ENCODE measurements at regions not wholly inside any gene's neighbourhood (a gene's known extent, or its start where the extent isn't known, plus 50 kb on each side); places are given as distances from the start of the nearest gene placed in this dataset.
A peak's percentile ranks its signal among the peaks of the same experiment; 100 is the strongest.

DNA sequence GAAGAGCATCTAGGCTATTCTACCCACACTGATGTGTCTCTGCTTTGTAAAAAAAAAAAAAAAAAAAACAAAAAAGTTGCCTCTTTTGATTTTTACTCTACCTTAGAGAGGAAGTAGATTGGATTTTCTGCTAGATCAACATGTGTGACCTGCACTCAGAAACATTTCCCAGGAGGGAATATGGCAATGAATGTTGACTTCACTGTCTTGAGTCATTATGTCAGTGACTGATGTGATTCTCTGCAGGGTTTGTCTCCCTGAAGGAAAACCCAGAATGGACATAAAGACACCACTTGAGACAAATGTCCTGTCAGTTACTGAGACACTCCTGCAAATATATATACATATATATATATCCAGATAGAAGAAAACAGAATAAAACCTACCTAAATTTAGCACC, 370.3 kb downstream of the BMPER start:
- no peak for DNase-seq (ENCODE audit: low read depth)

DNA sequence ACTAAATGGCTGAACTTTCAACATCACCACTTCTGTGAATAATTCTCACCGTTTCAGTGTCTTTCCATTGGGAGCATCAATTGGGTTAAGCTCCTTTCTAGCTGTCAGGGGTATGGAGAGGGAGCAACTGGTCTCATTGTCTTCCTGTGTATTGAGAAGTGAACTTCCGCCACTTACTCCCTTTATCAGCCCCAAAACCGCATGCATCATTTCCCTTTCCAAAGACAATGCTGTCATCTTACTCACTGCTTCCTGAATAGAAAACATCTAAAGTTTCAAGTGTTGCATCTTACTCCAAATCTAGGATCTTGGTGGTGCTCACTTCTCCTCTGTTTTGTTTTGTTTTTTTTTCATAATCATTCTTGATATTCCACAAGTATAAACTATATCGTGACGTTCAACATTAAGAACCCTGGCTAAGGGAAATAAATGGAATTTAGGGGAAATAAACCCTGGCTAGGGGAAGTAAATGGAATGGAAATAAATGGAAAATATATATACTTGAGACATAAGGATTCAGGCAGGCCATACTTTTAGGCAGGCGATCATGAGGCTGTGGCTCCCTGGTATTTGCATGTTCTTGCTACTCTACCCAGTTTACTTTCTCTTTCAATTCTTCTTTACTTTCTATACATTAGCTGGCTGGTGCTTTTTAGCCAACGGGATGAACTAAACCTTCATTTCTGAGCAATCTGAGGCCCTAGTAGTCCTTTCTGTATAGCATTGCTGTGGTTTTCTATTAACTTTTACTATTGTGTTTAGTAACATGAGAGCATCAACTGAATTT, 371.9 kb downstream of the BMPER start:
- DNase-seq (ENCODE audit: low read depth) = no peak

DNA sequence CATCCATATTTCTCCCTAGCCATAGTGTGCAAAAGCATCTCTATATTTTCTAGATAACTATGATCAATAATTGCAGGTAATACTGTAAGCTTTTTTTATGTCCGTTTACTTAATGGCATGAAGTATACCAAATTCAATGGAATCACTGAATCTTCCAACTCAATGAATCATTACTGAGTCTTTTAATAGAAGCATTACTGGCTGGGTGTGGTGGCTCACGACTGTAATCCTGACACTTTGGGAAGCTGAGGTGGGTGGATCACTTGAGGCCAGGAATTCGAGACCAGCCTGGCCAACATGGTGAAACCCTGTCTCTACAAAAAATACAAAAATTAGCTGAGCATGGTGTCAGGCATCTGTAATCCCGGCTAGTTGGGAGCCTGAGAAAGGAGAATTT, 372.5 kb downstream of the BMPER start:
- no peak for DNase-seq (ENCODE audit: low read depth)

DNA sequence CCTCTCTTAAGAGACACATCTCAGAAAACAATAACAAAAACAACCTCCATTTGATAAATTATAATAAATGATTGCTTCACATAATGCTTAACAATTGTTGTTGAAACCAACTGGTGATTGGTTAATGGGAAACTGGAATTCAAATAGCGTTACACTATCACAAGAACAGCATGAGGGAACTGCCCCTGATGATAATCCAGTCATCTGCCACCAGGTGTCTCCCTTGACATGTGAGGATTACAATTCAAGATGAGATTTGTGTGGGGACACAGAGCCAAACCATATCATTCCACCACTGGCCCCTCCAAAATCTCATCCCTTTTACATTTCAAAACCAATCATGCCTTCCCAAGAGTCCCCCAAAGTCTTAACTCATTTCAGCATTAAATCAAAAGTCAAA, 375.9 kb downstream of the BMPER start:
- no peak for DNase-seq (ENCODE audit: low read depth)

DNA sequence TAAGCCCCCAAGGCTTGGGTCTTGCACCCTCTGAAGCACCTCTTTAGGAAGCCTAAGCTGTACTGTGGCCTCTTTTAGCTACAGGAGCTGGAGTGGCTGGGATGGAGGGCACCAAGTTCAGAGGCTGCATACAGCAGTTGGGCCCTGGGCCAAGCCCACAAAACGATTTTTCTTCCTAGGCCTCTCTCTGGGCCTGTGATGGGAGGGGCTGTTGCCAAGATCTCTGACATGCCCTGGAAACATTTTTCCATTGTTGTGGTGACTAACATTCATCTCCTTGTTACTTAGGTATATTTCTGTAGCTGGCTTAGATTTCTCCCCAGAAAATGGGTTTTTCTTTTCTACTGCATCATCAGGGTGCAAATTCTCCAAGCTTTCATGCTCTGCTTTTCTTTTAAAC, 375.7 kb upstream of the NPSR1 start:
- no peak for DNase-seq (ENCODE audit: low read depth)

DNA sequence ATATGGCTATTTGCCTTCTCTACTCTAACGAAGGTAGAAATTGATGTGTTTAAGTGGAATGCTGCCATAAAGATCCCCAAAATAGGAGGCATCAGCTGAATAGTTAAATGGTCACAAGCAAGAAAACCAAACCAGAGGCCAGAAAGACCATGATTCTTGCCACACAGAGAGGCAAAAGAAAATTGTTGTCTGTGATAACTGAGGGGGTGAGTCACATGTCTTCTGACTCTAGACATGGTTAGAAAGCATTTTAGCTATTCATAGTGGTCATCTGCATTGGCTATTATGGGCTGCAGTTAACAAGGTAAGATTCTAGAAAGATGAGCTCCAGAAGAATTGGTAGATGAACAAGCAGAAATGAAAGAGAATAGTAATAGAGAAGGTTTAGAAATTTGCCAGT, 361.4 kb upstream of the NPSR1 start:
- DNase-seq (ENCODE audit: low read depth) = no peak

DNA sequence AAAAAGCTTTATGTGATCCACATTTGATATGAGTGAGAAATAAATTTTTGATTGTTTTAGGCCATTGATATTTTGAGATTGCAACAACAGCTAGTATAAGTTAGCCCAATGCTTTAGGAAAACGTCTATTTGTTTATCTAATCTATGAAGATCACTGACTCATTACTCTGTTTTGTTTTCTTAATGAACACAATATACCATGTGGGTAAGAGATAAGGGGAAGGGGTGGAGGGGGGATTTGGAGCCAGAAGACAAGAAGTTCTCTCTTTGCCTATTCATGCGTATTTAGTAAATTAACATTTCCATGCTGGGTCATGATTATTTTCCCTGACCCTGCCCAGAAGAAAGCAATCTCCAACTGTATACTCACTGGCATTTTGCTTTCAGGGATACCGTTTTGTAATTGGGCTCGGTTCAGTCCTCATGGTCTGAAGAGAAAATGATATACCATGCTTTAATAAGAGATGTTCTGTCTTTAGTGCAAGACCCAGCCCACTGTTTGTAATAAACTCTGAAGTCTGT, 359.5 kb upstream of the NPSR1 start:
- DNase-seq (ENCODE audit: low read depth) = no peak

DNA sequence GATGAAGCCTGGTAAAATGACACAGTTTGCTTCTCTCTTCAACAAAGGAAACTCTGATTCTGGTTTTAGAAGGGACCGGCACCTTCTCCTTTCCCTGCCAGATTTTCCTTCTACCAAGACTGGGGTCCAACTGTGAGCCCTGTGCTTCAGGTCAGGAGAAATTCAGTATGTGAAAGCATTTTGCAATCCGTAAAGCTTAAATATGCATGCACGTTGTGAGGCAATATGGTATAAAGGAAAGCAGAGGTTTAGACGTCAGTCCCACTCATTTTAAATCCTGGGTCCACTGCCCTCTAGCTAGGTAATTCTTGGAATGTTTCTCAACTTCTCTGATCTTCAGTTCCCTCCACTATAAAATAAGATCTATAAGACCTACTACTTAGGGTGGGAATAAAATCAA, 359.0 kb upstream of the NPSR1 start:
- no peak for DNase-seq (ENCODE audit: low read depth)

DNA sequence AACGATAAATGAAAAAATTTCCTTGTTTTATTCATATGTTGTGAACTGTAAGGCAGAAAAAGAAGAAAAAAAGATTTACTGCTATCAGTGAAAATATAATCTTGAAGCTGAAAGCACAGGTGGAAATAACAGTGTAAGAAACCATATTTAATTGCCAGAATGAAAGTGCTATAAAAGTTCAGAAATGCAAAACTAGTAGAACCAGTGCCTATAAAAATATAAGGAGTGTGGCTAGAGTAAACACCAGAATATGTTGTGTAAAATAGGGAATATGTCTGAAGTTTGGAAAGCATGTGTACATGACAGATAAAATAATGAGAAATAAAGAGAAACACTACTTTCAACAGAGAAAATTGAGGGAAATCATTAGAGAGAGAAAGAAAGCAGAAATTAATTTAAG, 350.5 kb upstream of the NPSR1 start:
- DNase-seq (ENCODE audit: low read depth) = no peak

DNA sequence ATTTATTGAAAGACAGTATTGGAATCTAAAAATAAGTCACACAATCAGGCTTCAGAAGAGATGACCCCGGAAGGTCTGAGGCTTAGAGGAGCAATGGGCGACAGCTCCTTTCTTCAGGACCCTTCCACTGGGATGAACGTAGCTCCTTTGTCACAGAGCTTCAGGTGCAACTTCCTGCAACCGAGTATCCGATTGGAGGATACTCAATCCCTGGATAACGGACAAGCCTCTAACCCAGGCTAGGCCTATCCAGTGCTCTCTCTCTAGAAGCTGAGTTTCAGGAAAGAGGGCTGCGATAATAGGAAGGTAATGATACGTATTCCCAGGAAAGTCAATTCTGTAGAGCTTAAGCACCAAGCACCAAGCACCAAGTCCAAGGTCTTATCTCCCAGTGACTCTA, 349.4 kb upstream of the NPSR1 start:
- no peak for DNase-seq (ENCODE audit: low read depth)

DNA sequence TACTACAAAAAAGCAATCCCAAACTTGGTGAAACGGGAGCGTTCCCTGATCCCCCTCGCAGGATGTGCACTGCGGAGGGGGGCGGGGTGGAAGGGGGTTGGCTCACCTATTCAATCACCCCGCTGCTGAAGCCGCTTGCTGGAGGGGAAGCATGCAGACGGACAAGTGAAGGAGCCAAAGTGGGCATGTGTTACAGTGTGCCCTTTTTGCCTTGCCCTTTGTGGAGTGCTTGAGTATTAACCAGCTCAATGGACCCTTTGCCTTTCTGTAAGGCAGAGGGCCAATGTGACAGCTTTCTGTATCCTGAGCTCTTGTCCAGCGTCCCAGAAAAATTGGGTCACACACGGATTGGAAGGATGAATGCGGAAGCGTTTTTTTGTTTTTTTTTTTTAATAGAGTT, 348.9 kb upstream of the NPSR1 start:
- no peak for DNase-seq (ENCODE audit: low read depth)

DNA sequence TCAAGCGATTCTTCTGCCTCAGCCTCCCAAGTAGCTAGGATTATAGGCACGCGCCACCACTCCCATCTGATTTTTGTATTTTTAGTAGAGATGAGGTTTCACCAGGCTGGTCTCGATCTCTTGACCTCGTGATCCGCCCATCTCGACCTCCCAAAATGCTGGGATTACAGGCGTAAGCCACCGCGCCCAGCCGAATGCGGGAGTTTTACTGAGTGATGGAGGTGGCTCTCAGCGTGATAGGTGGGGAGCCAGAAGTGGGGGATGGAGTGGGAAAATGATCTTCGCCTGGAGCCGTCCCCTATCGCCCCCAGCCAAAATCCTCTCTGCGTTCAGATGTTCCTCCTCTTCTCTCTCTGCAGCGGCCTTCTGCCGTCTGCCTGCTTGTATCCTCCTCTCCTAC, 348.4 kb upstream of the NPSR1 start:
- no peak for DNase-seq (ENCODE audit: low read depth)

DNA sequence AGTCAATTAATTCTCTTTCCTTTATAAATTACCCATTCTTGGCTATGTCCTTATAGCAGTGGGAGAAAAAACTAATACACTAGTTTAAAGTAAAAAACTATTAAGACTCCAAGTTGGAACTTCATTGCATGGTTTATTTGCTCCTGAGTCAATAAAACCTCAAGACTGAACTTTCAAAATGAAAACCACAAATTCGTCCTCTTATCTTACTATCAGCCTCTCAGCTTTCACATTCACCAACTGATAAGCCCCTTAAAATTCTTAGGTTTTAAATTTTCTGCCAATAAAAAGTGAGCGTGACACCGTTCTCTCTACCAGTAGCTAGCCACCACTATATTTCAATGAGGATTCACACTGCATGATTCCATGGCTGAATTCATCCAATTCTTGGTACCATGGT, 346.4 kb upstream of the NPSR1 start:
- no peak for DNase-seq (ENCODE audit: low read depth)

DNA sequence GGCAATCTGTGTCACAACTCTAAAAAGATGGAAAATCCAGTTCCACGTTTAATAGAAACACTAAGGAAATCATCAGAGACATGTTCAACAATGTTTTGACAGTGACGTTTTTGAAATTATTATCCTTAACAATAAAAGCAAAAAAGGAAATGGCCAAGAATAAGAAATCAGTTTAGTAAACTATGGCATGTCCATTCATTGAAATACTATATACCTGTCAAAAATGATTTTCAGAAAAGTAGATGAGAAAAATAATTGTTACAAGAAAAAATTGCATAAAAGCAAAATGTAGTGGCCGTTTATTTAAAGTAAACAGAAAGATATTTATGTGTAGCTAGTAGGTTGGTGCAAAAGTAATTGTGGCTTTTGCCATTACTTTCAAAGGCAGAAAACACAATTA, 345.4 kb upstream of the NPSR1 start:
- no peak for DNase-seq (ENCODE audit: low read depth)

DNA sequence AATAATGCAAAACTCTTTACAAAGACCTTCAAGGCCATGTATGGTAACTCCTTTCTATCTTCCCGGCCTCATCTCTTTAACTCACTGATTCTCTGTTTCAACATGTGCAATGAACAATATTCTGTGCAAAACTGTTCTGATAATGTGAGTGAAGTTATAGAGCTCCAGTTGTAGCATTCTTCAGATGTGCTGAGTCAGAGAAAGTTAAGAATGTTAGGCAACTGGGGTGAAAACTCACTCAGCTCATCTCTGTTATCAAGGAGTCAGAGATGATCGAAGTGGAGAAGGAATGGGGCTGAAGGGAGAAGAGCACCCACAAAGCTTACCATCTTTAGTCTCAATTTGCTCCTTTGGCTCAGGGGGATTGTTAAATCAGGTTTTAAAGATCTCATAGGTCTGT, 344.7 kb upstream of the NPSR1 start:
- DNase-seq (ENCODE audit: low read depth) = no peak

DNA sequence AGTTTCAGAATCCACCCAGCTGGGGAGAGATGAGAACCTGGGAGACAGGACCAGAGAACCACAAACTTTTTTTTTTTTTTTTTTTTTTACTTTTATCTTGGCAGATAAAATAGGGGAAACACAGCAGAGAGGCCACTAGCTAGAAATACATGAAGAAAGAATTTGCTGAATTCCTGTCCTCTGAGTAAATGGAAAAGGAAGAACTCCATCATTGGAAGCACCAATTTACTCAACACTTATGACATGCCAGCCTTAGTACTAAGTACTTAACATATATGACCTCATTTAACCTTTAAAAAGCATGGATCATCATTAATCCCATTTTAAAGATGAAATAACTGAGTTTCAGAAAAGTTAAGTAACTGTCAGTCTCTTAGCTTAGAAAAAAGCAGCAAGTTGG, 343.0 kb upstream of the NPSR1 start:
- DNase-seq (ENCODE audit: low read depth) = no peak

DNA sequence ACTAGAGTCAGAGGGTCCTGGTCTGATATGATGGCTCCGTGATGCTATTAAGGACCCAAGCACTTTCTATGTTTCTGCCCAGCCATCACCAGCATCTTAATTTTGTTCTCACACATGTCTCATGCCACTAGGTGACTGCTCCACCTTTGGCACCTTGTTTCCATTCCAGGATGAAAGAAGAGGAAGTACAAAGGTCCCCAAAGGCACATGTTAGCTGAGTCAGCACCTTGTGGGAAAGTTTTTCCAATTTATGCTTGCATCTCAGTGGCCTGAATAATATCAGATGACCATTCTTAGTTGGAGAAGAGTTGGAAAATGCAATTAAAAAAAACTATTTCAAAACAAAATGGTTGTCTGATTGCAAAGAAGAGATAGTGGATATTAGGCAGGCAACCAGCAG, 341.0 kb upstream of the NPSR1 start:
- DNase-seq (ENCODE audit: low read depth) = no peak

DNA sequence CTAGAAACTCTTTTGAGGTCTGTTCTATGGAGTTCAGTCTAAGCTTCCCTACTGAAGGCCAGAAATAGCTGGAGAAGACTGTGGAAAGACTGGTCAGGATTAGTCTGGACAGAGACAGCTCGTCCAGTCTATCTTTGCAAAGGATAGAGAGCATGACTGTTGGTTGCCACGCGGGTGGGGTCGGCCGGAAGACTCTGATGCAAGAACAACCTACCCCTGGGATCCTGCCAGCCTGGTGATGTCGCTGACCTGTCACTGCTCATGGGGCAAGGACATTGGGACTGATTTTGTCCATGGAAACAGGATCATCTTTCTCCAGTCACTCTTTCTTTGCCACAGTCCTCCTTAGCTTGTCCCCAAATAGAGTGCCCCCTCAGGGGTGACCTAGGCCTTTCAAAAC, 337.6 kb upstream of the NPSR1 start:
- no peak for DNase-seq (ENCODE audit: low read depth)

DNA sequence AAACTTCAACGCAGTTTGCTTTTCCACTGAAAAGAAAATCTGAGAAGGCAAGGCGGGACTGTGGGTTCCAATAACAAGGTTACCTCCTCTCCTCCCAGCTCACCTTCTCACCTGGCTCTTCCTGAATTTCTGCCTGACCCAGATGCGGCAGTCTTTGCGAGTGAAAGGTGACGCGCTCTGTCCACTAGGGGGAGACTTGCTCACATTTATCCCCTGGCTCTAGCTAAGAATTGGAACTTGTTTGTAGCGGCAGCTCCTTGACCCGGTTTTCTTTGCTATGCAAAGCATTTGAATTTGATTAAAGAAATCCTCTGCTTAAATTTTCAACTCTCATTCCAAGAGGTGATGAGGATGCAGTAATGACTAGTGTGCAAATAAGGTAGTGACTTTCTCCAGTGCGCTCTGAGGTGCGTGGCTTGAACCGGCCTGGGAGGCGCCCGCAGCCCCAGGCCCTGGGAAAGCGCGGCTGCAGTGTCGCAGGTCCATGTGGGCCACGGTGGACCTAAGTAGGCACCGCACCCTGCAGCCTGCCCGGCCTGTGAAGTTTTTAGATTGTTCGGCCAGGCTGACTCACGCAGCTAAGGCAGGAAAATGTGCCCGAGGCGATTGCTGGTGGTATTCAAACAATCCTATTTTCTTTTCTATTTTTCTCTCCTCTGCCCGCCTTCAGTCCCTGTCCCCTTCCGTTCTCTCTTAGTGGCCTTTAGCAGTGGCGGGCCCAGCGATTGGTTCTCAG, 336.9 kb upstream of the NPSR1 start:
- peak; percentile 2 for DNase-seq (ENCODE audit: low read depth)

DNA sequence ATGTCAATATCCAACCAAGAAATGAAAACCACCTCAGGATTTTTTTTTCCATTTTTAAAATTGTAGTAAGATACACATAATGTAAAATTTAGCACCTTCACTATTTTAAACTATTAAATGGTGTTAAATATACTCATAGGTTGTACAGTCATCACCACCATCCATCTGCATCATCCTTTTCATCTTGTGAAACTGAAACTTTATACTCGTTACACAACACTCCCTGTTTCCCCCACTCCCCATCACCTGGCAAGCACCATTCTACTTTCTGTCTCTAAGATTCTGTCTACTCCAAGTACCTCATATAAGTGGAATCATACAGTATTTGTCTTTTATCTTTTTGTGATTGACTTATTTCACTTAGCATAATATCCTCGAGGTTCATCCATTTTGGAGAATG, 335.2 kb upstream of the NPSR1 start:
- DNase-seq (ENCODE audit: low read depth) = no peak

DNA sequence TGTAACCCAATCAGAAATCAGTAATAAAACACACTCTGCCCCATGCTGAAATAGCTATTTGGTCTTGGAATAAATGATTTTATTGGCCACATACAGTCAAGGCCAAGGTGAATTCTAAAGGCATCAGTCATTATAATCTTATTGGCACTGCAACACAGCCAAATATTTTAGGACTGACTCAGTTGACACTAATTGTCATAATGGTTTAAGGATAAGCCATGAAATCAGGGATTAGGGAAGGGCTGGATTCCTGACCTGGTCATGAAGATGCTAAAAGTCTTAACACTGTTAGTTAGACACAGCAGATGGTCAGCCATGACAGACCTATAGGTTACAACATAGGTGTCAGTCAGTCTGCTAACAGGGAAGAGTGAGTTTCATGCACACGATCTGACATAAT, 330.3 kb upstream of the NPSR1 start:
- DNase-seq (ENCODE audit: low read depth) = no peak

DNA sequence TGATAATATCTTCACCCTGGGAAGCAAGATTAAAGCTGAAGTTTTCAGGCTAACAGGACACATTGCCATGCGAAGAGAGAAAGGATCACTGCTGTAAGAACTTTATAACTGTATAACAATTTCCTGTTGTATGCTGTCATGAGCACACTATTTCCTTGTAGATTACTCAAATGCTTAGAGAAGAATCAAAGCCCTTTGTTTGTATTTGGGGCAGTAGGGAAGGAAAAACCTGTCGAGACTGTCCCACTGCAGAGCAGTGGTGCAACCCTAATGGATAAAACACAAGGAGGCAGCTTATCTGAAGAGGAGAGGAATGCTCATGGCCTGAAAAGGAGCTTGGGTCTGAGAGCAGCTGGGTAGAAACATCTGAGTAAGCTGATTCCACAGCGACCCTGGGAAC, 327.7 kb upstream of the NPSR1 start:
- no peak for DNase-seq (ENCODE audit: low read depth)

DNA sequence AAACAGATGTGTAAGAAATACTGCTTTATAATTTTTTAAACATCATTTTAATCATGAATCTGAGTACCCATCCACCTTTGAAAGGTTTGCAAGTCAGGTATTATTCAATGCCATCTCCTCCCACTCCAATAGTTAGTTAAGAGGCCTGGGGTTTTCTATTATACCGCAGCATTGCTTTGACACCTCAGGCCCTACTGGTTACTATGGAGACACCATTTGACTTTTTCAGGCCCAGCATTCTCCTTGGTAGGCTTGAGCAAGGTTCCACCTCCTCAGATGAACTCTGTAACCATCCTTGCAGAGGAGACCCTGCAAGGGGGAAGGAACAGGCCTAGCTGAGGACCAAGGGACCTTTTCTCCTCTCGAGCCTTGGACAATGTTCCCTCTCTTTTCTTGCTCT, 326.9 kb upstream of the NPSR1 start:
- DNase-seq (ENCODE audit: low read depth) = no peak

DNA sequence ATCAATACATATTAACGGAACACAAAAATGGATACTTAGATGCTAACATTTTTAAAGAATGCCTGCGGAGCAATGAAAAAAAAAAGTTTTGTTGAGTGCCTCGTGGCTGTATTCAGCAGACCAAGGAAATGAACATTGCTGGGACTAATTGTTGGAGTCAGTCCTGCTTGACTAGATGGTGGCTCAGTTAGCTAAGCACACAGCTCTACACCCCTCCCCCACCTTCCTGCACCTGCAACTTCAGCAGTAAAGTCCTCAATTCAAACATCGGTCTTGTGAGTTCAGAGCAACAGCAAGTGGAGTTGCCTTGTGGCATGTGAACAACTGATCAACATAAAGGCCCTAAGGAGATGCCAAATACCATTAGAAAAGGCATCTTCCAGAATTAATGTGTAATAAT, 326.0 kb upstream of the NPSR1 start:
- DNase-seq (ENCODE audit: low read depth) = no peak

Measured in activated T-cell treated with anti-CD3 and anti-CD28 coated beads for 1 hour (primary cell).